Stromal cell of bone marrow (primary cell): ENCODE measurements at regions not wholly inside any gene's neighbourhood (a gene's known extent, or its start where the extent isn't known, plus 50 kb on each side); places are given as distances from the start of the nearest gene placed in this dataset.

Source experiments
- DNase-seq: peaks from one replicate; pipeline ENCODE4 v3.0.0-alpha.2; 2012; ENCODE audit warnings: low read depth

DNA sequence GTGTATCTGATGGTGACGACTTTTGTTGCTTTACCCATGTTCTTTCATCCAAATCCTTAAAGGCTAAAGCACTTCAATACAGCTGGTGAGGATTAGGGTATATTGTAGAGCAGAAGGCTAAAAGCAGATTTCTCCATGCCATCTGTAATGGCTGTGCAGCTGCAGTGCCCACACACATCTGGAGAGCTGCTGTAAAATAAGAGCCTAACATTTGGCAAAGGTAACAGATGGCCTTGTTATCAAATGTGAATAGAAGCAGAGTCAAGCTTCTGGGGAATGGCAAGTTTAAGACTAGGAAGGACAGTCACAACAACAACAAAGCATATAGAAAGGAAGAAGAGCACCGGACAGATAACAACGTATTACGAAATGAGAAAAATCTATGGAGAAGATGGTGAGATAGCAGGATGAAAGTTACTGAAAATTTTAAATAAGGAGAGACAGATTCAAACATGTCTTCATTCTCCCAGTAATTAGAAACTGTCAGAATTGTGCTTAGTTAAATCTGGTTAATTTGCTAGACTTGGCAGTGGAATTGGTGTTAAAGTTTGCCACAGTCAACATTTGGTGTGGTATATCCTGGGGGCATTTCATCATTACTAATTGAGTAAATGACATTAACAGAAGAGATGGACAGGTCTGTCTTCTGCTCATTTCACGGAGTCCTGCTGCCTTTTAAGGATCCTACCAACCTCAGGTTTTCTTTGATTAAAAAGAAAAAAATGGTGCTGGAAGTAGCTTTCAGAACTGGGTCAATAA is 1093.2 kb downstream of the ADGRL2 start:
- DNase-seq: no peak

DNA sequence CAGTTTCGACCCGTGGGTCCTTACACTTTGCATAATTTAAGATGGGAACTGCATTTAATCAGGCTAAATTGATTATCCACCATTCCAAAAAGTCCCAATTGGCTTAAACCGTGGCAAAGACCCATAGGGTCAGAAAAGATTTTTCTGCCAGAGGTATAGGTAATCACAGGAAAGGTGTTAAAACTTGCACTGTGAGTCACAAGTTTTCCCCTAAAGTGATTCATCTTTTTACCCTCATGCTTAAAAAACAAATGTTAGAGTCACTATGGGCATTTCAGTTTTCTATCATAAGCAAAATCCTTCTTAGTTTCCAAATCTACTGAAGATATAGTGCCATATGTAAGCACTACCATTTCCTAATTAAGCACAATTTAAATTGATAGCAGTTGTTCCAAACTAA is 1079.8 kb downstream of the ADGRL2 start:
- no peak for DNase-seq

GRCh38 chr1:82879701-82880305 is 1079.1 kb downstream of the ADGRL2 start:
- no peak for DNase-seq

GRCh38 chr1:82875170-82875569 is 1074.4 kb downstream of the ADGRL2 start:
- DNase-seq: no peak

- DNase-seq: no peak
Observed at GRCh38 chr1:82874041-82874440, 1073.3 kb downstream of the ADGRL2 start.

- no peak for DNase-seq
Observed at GRCh38 chr1:82870332-82870731, 1069.6 kb downstream of the ADGRL2 start.

GRCh38 chr1:82867781-82868180 is 1067.0 kb downstream of the ADGRL2 start:
- DNase-seq: no peak

GRCh38 chr1:82861749-82862148 is 1061.0 kb downstream of the ADGRL2 start:
- no peak for DNase-seq

- DNase-seq: no peak
Observed at GRCh38 chr1:82858031-82858430, 1057.3 kb downstream of the ADGRL2 start.

GRCh38 chr1:82849460-82849859 is 1048.7 kb downstream of the ADGRL2 start:
- no peak for DNase-seq

GRCh38 chr1:82848043-82848442 is 1047.3 kb downstream of the ADGRL2 start:
- DNase-seq: no peak

DNA sequence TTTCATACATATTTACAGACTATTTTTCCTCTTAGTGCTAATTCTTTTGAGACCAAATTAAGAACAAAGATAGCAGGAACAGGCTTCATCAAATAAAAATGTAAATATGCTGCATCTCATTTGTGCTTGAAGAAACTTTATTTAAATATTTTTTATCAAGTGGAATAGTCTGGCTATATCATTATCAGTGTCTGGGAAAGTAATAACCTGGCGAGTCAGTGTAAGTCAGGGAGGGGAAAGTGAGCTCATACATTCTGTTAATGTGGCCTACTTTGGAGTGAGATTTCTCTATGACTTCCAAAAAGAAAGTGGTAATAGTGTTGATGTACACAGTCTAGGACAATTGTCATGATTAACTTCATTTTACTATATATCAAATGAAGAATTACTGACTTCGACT is 1045.1 kb downstream of the ADGRL2 start:
- DNase-seq: no peak

DNA sequence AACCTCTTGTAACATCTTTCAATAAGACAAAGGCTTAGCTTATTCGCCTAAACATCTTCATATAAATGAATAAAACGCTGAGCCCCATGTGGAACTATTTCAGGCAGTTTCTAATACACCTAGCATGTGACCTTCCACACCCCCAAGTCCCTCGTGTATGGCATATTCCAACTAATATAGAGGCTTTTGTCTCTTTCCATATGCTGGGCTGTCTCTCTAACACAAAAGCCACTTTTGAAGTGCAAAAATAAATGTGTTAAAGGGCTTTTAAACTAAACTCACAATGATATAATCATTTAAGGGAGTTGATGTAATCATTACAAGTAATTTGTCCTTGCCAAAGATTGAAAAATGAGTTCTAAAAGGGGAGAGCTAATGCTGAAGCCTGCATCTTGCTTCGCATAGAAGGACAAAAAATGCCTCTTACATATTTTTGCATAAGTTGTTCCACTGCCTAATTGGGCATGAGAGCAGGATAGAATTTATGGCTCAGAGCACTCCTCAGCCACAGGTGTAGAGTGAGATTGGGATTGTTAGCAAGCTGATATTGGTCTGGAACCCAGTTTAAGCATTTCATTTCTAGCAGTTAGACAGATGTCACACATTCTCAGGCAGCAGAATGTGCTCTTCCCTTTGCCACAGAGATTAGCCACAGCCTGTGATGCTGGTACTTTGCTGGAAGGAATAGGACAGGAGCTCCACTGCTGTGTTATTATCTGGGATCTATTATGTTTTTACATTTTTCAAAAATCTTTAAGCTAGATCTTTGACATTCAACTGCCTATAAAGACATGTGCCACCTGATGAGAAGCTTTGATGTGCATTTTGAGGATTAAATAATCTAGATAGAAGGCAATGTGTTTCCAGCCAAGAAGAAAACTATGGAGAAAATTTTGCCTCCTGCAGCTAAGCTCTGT is 1044.4 kb downstream of the ADGRL2 start:
- DNase-seq: no peak

DNA sequence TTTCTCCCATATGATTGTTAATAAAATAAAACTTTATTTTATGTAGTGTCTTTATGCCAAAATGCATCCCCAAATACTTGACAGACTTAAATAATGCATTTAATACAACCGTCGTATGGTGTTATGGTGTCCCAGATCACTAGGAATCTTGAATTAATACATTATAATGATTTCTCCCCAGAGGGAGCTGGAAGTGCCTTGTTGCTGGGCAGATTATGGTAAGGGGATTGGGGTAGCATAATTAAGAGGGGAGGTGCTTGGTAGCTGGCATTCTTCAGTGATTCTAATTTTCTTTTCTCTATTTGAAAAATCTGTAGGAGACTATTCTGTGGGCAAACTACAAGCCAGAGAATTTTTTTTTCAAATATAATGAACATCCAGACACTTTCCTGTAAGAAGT is 1043.7 kb downstream of the ADGRL2 start:
- no peak for DNase-seq

GRCh38 chr1:82843876-82844275 is 1043.1 kb downstream of the ADGRL2 start:
- no peak for DNase-seq

- DNase-seq: no peak
Observed at GRCh38 chr1:82840192-82840591, 1039.5 kb downstream of the ADGRL2 start.

GRCh38 chr1:82837766-82838465 is 1037.2 kb downstream of the ADGRL2 start:
- peak; percentile 40 for DNase-seq

- no peak for DNase-seq
Observed at GRCh38 chr1:82836973-82837680, 1036.4 kb downstream of the ADGRL2 start.

DNA sequence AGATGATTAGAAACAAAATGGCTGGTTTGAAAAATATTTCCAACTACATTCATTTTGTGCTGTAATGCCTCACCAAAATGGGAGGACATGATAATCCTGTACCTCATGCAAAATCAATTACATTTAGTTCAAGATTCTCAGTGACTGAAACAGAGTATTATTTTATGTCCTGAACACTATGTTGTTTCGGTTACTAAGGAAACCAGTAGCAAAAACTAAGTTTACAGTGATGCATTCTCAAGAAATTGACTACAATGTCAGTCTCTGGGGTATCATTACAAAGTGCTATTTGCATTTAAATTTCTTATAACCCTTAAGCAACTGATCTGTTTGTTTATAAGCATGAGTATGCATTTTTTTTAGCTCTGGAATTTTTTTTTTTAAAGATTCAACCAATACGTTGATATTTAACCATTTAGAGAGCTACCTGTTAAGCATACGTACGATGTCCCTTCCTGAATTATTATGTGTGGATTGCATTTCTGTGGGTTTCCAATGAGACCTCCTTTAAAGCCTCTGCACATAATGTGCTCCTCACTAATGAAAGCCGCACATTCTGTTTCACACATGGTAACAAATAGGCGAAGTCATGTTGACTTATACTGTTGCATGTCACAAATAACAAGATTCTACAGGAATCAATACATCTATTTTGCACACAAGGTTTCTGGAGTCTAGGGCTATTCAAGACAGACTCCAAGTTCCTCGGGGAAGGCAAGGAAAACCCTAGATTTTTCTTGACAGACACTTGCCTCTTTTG is 1035.7 kb downstream of the ADGRL2 start:
- peak; percentile 43 for DNase-seq

DNA sequence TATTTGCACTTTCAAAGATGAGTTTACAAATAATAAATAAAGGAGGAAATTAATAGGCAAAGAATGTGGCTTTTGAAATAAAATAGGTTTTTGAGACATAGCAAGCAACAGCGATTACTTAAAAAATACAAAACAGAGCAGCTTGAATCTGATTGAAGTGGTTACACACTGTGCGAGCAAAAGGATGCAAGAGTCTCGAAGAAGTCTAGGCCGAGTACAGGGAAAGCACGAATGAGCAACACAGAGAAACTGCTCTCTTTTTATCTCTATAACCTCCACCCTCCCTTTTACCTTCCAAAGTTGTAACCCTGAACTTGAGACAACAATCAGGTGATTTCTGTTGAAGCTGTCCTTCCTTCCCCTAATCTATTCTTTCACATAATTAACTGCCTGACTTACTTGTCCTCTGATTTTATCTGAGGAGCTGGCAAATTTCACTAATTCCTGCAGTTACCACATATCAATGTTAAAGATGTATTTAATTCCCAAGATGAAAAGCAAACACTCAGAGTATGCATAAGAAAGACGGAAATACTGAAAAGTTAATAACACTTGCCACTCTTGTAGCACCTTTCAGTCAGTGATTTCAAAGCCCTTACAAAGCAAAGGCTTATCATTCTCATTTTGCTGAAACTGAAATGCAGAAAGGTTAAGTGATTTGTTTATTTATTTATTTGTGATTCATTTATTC is 1030.1 kb downstream of the ADGRL2 start:
- no peak for DNase-seq
